Ishikawa (cell line): ENCODE measurements at regions not wholly inside any gene's neighbourhood (a gene's known extent, or its start where the extent isn't known, plus 50 kb on each side); places are given as distances from the start of the nearest gene placed in this dataset.

Experiments used
- CEBPB ChIP-seq: IDR thresholded peaks from 2 replicates; pipeline ENCODE4 v1.6.1; 2012
- CREB1 ChIP-seq: IDR thresholded peaks from 2 replicates; pipeline ENCODE4 v1.6.1; 2012; ENCODE audit warnings: low read depth
- EP300 ChIP-seq: IDR thresholded peaks from 2 replicates; pipeline ENCODE4 v1.6.1; 2012; ENCODE audit warnings: borderline replicate concordance
- FOXM1 ChIP-seq: IDR thresholded peaks from 2 replicates; pipeline ENCODE4 v1.6.1; 2012; ENCODE audit warnings: low read depth, borderline replicate concordance
- NFIC ChIP-seq: IDR thresholded peaks from 2 replicates; pipeline ENCODE4 v1.6.1; 2012
- RAD21 ChIP-seq: IDR thresholded peaks from 2 replicates; pipeline ENCODE4 v1.6.1; 2012; ENCODE audit warnings: low read depth
- TAF1 ChIP-seq: IDR thresholded peaks from 2 replicates; pipeline ENCODE4 v1.6.1; 2012; ENCODE audit warnings: low read depth, mild to moderate bottlenecking
- TCF12 ChIP-seq: IDR thresholded peaks from 2 replicates; pipeline ENCODE4 v1.6.1; 2012; ENCODE audit warnings: low read depth
- TEAD4 ChIP-seq: IDR thresholded peaks from 2 replicates; pipeline ENCODE4 v1.6.1; 2012
- YY1 ChIP-seq: IDR thresholded peaks from 2 replicates; pipeline ENCODE4 v1.6.1; 2012; ENCODE audit warnings: low read depth
- ZBTB7A ChIP-seq: IDR thresholded peaks from 2 replicates; pipeline ENCODE4 v1.6.1; 2012; ENCODE audit warnings: low read depth
- TF ChIP-seq, protein P1 (sequence below): IDR thresholded peaks from 2 replicates; pipeline ENCODE4 v1.6.1; 2012; ENCODE audit warnings: low read depth, mild to moderate bottlenecking
- TF ChIP-seq, protein P2 (sequence below): IDR thresholded peaks from 2 replicates; pipeline ENCODE4 v1.6.1; 2012

DNA sequence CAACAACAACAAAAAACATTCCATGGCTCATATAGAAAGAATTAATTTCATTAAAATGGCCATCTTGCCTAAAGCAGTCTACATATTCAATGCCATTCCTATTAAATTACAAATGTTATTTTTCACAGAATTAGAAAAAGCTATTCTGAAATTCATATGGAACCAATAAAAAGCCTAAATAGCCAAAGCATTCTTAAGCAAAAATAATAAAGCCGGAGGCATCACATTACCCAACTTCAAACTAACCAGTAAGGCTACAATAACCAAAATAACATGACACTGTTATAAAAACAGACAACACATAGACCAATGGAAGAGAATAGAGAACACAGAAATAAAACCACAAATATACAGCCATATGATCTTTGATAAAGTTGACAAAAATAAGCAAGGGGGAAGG lies 330.4 kb downstream of the KIF20B start:
- TF ChIP-seq, protein P1, sequence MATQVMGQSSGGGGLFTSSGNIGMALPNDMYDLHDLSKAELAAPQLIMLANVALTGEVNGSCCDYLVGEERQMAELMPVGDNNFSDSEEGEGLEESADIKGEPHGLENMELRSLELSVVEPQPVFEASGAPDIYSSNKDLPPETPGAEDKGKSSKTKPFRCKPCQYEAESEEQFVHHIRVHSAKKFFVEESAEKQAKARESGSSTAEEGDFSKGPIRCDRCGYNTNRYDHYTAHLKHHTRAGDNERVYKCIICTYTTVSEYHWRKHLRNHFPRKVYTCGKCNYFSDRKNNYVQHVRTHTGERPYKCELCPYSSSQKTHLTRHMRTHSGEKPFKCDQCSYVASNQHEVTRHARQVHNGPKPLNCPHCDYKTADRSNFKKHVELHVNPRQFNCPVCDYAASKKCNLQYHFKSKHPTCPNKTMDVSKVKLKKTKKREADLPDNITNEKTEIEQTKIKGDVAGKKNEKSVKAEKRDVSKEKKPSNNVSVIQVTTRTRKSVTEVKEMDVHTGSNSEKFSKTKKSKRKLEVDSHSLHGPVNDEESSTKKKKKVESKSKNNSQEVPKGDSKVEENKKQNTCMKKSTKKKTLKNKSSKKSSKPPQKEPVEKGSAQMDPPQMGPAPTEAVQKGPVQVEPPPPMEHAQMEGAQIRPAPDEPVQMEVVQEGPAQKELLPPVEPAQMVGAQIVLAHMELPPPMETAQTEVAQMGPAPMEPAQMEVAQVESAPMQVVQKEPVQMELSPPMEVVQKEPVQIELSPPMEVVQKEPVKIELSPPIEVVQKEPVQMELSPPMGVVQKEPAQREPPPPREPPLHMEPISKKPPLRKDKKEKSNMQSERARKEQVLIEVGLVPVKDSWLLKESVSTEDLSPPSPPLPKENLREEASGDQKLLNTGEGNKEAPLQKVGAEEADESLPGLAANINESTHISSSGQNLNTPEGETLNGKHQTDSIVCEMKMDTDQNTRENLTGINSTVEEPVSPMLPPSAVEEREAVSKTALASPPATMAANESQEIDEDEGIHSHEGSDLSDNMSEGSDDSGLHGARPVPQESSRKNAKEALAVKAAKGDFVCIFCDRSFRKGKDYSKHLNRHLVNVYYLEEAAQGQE, result no peak
- TF ChIP-seq ZBTB7A, result no peak
- no peak for TF ChIP-seq TAF1
- TF ChIP-seq YY1, result no peak
- no peak for TF ChIP-seq CEBPB
- TF ChIP-seq TCF12, result no peak
- no peak for TF ChIP-seq TEAD4
- no peak for TF ChIP-seq CREB1
- no peak for TF ChIP-seq RAD21
- TF ChIP-seq EP300, result no peak
- no peak for TF ChIP-seq NFIC
- TF ChIP-seq, protein P2, sequence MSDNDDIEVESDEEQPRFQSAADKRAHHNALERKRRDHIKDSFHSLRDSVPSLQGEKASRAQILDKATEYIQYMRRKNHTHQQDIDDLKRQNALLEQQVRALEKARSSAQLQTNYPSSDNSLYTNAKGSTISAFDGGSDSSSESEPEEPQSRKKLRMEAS, result no peak
- no peak for TF ChIP-seq FOXM1
